ENCODE measurements at regions not wholly inside any gene's neighbourhood (a gene's known extent, or its start where the extent isn't known, plus 50 kb on each side); places are given as distances from the start of the nearest gene placed in this dataset.

- intact Hi-C loops (cut with micrococcal nuclease) (no loop called here), in situ Hi-C loops (cut with MboI) (no loop called here)
- no peaks in the 10 kb centered on the region for H3K4me1 ChIP-seq (replicated peaks in 1 of 2; ENCODE audit: control insufficient read depth in 2 of 2, insufficient read depth in 2 of 2, low read length in 2 of 2)
- no peak overlapping the region for H3K9ac ChIP-seq (ENCODE audit: insufficient read depth in 1 of 2, low read depth in 2 of 2, low read length in 2 of 2)
- H3K9me1 ChIP-seq (ENCODE audit: control insufficient read depth, insufficient read depth, low read length) = no peaks in the 10 kb centered on the region
- DNase-seq (ENCODE audit: extremely low read depth in 1 of 4, low spot score in 3 of 4) (no peak), FAIRE-seq (no peak), ATAC-seq (no peak)
- no TSS peak for BruUV-seq (replicated peaks)
- no peaks in the 10 kb centered on the region for H3K36me3 ChIP-seq (ENCODE audit: control insufficient read depth, insufficient read depth, low read length)
- H3K4me2 ChIP-seq (ENCODE audit: insufficient read depth, low read length) = no peak overlapping the region
- TF ChIP-seq MYNN (IDR thresholded peaks at IDR 0.05) (no peak), MYNN (CRISPR knock-in tag; IDR thresholded peaks at IDR 0.05) (no peak), SRSF9 (IDR thresholded peaks at IDR 0.05; ENCODE audit: borderline replicate concordance, low read depth, low read length) (no peak), FOXK2 (conservative IDR thresholded peaks at IDR 0.05 in 1 of 2, IDR thresholded peaks at IDR 0.05 in 1 of 2; ENCODE audit: low read depth in 2 of 2) (no peak), ZBTB9 (CRISPR knock-in tag; IDR thresholded peaks at IDR 0.05) (no peak), MCM3 (IDR thresholded peaks at IDR 0.05) (no peak), ZNF785 (CRISPR knock-in tag; IDR thresholded peaks at IDR 0.05) (no peak), RNF2 (IDR thresholded peaks at IDR 0.05) (no peak), POLR2AphosphoS5 (IDR thresholded peaks at IDR 0.05; ENCODE audit: control insufficient read depth, insufficient read depth, low read depth, low read length) (no peak), CREB3 (tag; conservative IDR thresholded peaks at IDR 0.05; ENCODE audit: low read depth) (no peak), TRIM25 (IDR thresholded peaks at IDR 0.05; ENCODE audit: borderline replicate concordance) (no peak), SREBF1 (IDR thresholded peaks at IDR 0.05; ENCODE audit: borderline replicate concordance, low read depth, low read length) (no peak), MCM2 (IDR thresholded peaks at IDR 0.05; ENCODE audit: low read depth) (no peak), CREB5 (CRISPR knock-in tag; IDR thresholded peaks at IDR 0.05) (no peak)
- 58% methylated on average over 1 of the region's 1 CpG for WGBS (ENCODE audit: insufficient coverage, low coverage, missing lambda C conversion rate)
- POLR2A ChIA-PET = no interaction called here
- H3K9me3 ChIP-seq (replicated peaks; ENCODE audit: control insufficient read depth, insufficient read depth, low read depth, low read length) = no peaks in the 10 kb centered on the region
- H3K79me2 ChIP-seq (ENCODE audit: control insufficient read depth, insufficient read depth, low read length) = no peaks in the 10 kb centered on the region
- no peak overlapping the region for H3K27ac ChIP-seq (ENCODE audit: extremely low read depth, low read depth, low read length)
- H2AFZ ChIP-seq (ENCODE audit: low read depth, low read length) = no peak overlapping the region
- H3K4me3 ChIP-seq = no peak overlapping the region
- H3K27me3 ChIP-seq (ENCODE audit: control insufficient read depth in 2 of 2, insufficient read depth in 2 of 2, low read length in 2 of 2) = no peaks in the 10 kb centered on the region
- CTCF ChIA-PET (ENCODE audit: low intra/inter-chr PET ratio) = no interaction called here
- H4K20me1 ChIP-seq (replicated peaks; ENCODE audit: control insufficient read depth, insufficient read depth, low read length) = no peaks in the 10 kb centered on the region
These were observed 1155.2 kb upstream of the B3GALT2 start for GRCh38 chr1:194341587-194341986.

Measured in K562 (cell line).